ENCODE measurements at regions not wholly inside any gene's neighbourhood (a gene's known extent, or its start where the extent isn't known, plus 50 kb on each side); places are given as distances from the start of the nearest gene placed in this dataset.

GRCh38 chr2:42879913-42880737 is 87.7 kb upstream of the HAAO start:
- TF ChIP-seq CTCF (conservative IDR thresholded peaks at IDR 0.05; ENCODE audit: low read depth) = no peak
- H3K27ac ChIP-seq = peak overlapping the region; percentile 24
- ChIA-PET POLR2A (ENCODE audit: low non-redundant PET) (no interaction called here), CTCF (interaction anchor here (0.6 kb wide), 1 partner anchor 92 kb away, joined by 4 read pairs; no protein-coding TSS in a partner anchor)
- no peak for DNase-seq (ENCODE audit: low spot score)

- no peak for DNase-seq (ENCODE audit: low spot score)
- H3K27ac ChIP-seq = peak overlapping the region; percentile 24; the same call in 1 of the 2 replicates
- CTCF ChIA-PET = no interaction called here
- no peak for TF ChIP-seq CTCF (conservative IDR thresholded peaks at IDR 0.05; ENCODE audit: low read depth)
- POLR2A ChIA-PET (ENCODE audit: low non-redundant PET) = no interaction called here
Observed at GRCh38 chr2:42879121-42879705, 86.8 kb upstream of the HAAO start.

GRCh38 chr2:42878581-42878980 is 86.2 kb upstream of the HAAO start:
- ChIA-PET CTCF (no interaction called here), POLR2A (ENCODE audit: low non-redundant PET) (no interaction called here)
- DNase-seq (ENCODE audit: low spot score) = no peak
- no peak overlapping the region for H3K27ac ChIP-seq
- no peak for TF ChIP-seq CTCF (conservative IDR thresholded peaks at IDR 0.05; ENCODE audit: low read depth)

GRCh38 chr2:42877936-42878335 is 85.6 kb upstream of the HAAO start:
- POLR2A ChIA-PET (ENCODE audit: low non-redundant PET) = no interaction called here
- H3K27ac ChIP-seq = no peak overlapping the region
- TF ChIP-seq CTCF (conservative IDR thresholded peaks at IDR 0.05; ENCODE audit: low read depth) = no peak
- CTCF ChIA-PET = interaction anchor here (0.6 kb wide), 1 partner anchor 247 kb away, joined by 3 read pairs; no protein-coding TSS in a partner anchor
- DNase-seq (ENCODE audit: low spot score) = no peak

- POLR2A ChIA-PET (ENCODE audit: low non-redundant PET) = no interaction called here
- CTCF ChIA-PET = no interaction called here
- TF ChIP-seq CTCF (conservative IDR thresholded peaks at IDR 0.05; ENCODE audit: low read depth) = no peak
- no peak overlapping the region for H3K27ac ChIP-seq
- DNase-seq (ENCODE audit: low spot score) = no peak
Observed at GRCh38 chr2:42877511-42877910, 85.1 kb upstream of the HAAO start.

GRCh38 chr2:42876326-42876751 is 84.0 kb upstream of the HAAO start:
- no peak for TF ChIP-seq CTCF (conservative IDR thresholded peaks at IDR 0.05; ENCODE audit: low read depth)
- no peak overlapping the region for H3K27ac ChIP-seq
- CTCF ChIA-PET = no interaction called here
- no peak for DNase-seq (ENCODE audit: low spot score)
- POLR2A ChIA-PET (ENCODE audit: low non-redundant PET) = no interaction called here

Measured in RWPE1 (cell line).